Nephron (organoid): ENCODE measurements at regions not wholly inside any gene's neighbourhood (a gene's known extent, or its start where the extent isn't known, plus 50 kb on each side); places are given as distances from the start of the nearest gene placed in this dataset.

ENCODE experiments used
- H3K27ac Mint-ChIP-seq, 3 experiments: 2 replicates each; pipeline ENCODE4 v1.8.0; 2020; ENCODE audit warnings: mixed read lengths in 3 of 3, mild to moderate bottlenecking in 2 of 3, moderate library complexity in 1 of 3
- H3K27me3 Mint-ChIP-seq: 2 replicates; pipeline ENCODE4 v1.8.0; 2021; ENCODE audit warnings: low read depth, mild to moderate bottlenecking, moderate library complexity, mixed read lengths
- H3K36me3 Mint-ChIP-seq: 2 replicates; pipeline ENCODE4 v1.8.0; 2020; ENCODE audit warnings: low read depth, mixed read lengths
- H3K4me1 Mint-ChIP-seq: 2 replicates; pipeline ENCODE4 v1.8.0; 2020; ENCODE audit warnings: mixed read lengths
- H3K4me3 Mint-ChIP-seq, 3 experiments: 2 replicates each; pipeline ENCODE4 v1.8.0; 2020; ENCODE audit warnings: mild to moderate bottlenecking in 3 of 3, mixed read lengths in 3 of 3, moderate library complexity in 2 of 3
- H3K9me3 Mint-ChIP-seq: 2 replicates; pipeline ENCODE4 v1.8.0; 2020; ENCODE audit warnings: mixed read lengths
- CTCF ChIP-seq, 3 experiments: fragments of 200-600 bp; sonication (generic); IDR thresholded peaks; one replicate each; pipeline ENCODE4 v1.5.0; 2021; ENCODE audit warnings: antibody characterized with exemption in 3 of 3; ENCODE audit not compliant: unreplicated experiment in 3 of 3

- H3K27ac Mint-ChIP-seq = no peak overlapping the region
- TF ChIP-seq CTCF (IDR thresholded peaks at IDR 0.05; ENCODE audit: unreplicated experiment in 3 of 3) = no peak
- H3K9me3 Mint-ChIP-seq = no peaks in the 10 kb centered on the region
- no peak overlapping the region for H3K4me3 Mint-ChIP-seq
- no peaks in the 10 kb centered on the region for H3K27me3 Mint-ChIP-seq
- H3K36me3 Mint-ChIP-seq = no peaks in the 10 kb centered on the region
- H3K4me1 Mint-ChIP-seq = no peaks in the 10 kb centered on the region
Measured at GRCh38 chr5:88419931-88420330, 151.3 kb upstream of the TMEM161B start.

GRCh38 chr5:88407341-88407740 is 138.7 kb upstream of the TMEM161B start:
- Mint-ChIP-seq H3K9me3 (no peaks in the 10 kb centered on the region), H3K36me3 (no peaks in the 10 kb centered on the region), H3K27me3 (no peaks in the 10 kb centered on the region), H3K4me3 (no peak overlapping the region), H3K27ac (no peak overlapping the region), H3K4me1 (no peaks in the 10 kb centered on the region)
- no peak for TF ChIP-seq CTCF (IDR thresholded peaks at IDR 0.05; ENCODE audit: unreplicated experiment in 3 of 3)

GRCh38 chr5:88405783-88406182 is 137.1 kb upstream of the TMEM161B start:
- H3K36me3 Mint-ChIP-seq = no peaks in the 10 kb centered on the region
- H3K27ac Mint-ChIP-seq = no peak overlapping the region
- no peaks in the 10 kb centered on the region for H3K9me3 Mint-ChIP-seq
- H3K27me3 Mint-ChIP-seq = no peaks in the 10 kb centered on the region
- H3K4me3 Mint-ChIP-seq = no peak overlapping the region
- H3K4me1 Mint-ChIP-seq = no peaks in the 10 kb centered on the region
- no peak for TF ChIP-seq CTCF (IDR thresholded peaks at IDR 0.05; ENCODE audit: unreplicated experiment in 3 of 3)

- Mint-ChIP-seq H3K27me3 (no peaks in the 10 kb centered on the region), H3K27ac (no peak overlapping the region), H3K9me3 (no peaks in the 10 kb centered on the region), H3K4me1 (no peaks in the 10 kb centered on the region), H3K4me3 (no peak overlapping the region), H3K36me3 (no peaks in the 10 kb centered on the region)
- TF ChIP-seq CTCF (IDR thresholded peaks at IDR 0.05; ENCODE audit: unreplicated experiment in 3 of 3) = no peak
Measured at GRCh38 chr5:88404405-88404804, 135.8 kb upstream of the TMEM161B start.

- H3K9me3 Mint-ChIP-seq = no peaks in the 10 kb centered on the region
Measured at GRCh38 chr5:88401686-88402085, 133.0 kb upstream of the TMEM161B start.

More at GRCh38 chr5:88401686-88402085, 133.0 kb upstream of the TMEM161B start:
- peaks cover 16% of the 10 kb centered on the region for H3K4me1 Mint-ChIP-seq
- peaks cover 7% of the 10 kb centered on the region for H3K27me3 Mint-ChIP-seq
- H3K27ac Mint-ChIP-seq = no peak overlapping the region
- no peak overlapping the region for H3K4me3 Mint-ChIP-seq
- TF ChIP-seq CTCF (IDR thresholded peaks at IDR 0.05; ENCODE audit: unreplicated experiment in 3 of 3) = no peak
- H3K36me3 Mint-ChIP-seq = no peaks in the 10 kb centered on the region
